Upper lobe of left lung (tissue), 4 donors: ENCODE measurements at regions not wholly inside any gene's neighbourhood (a gene's known extent, or its start where the extent isn't known, plus 50 kb on each side); places are given as distances from the start of the nearest gene placed in this dataset.
"Not testable (repeated sequence)": the region's sequence is repeated elsewhere in the genome, so short reads cannot be mapped to it uniquely, and the experiment has no call there.

Source experiments
- CTCF ChIP-seq, 6 experiments: fragments of 450-650 bp in 4 of 6; fragments of 200-600 bp in 2 of 6; sonication (generic) in 2 of 6; IDR thresholded peaks; one replicate each; pipeline ENCODE4 v1.5.1; 2016 to 2019; ENCODE audit warnings: antibody characterized with exemption in 6 of 6
- POLR2A ChIP-seq, 4 donors: fragments of 450-650 bp; IDR thresholded peaks; one replicate each; pipeline ENCODE4 v1.5.1; 2016 to 2017; ENCODE audit warnings: antibody characterized with exemption in 4 of 4, mild to moderate bottlenecking in 2 of 4
- POLR2AphosphoS5 ChIP-seq, 2 donors: sonication (generic); formaldehyde crosslinking; IDR thresholded peaks; one replicate each; pipeline ENCODE4 v1.5.1; 2017; ENCODE audit warnings: antibody characterized with exemption in 2 of 2

- not testable (repeated sequence) for TF ChIP-seq CTCF, POLR2A, POLR2AphosphoS5 (IDR thresholded peaks at IDR 0.05)
These were observed 102.2 kb downstream of the TMEM121 start for GRCh38 chr14:105628531-105629067.
